Stimulated activated naive CD8-positive, alpha-beta T cell treated with anti-CD3 and anti-CD28 coated beads, Interleukin-15, Interleukin-2, amounts not matched to agents 100 ng/mL and 50 ng/mL, for 24 hours (primary cell): ENCODE measurements at regions not wholly inside any gene's neighbourhood (a gene's known extent, or its start where the extent isn't known, plus 50 kb on each side); places are given as distances from the start of the nearest gene placed in this dataset.
"Not testable (repeated sequence)": the region's sequence is repeated elsewhere in the genome, so short reads cannot be mapped to it uniquely, and the experiment has no call there.

ENCODE experiments used
- H3K27ac Mint-ChIP-seq: one replicate; pipeline ENCODE4 v1.8.0; 2021; ENCODE audit warnings: mild to moderate bottlenecking, mixed read lengths
- H3K27me3 Mint-ChIP-seq: one replicate; pipeline ENCODE4 v1.8.0; 2021; ENCODE audit warnings: mixed read lengths
- H3K36me3 Mint-ChIP-seq: one replicate; pipeline ENCODE4 v1.8.0; 2021; ENCODE audit warnings: low read depth, mixed read lengths
- H3K4me1 Mint-ChIP-seq: one replicate; pipeline ENCODE4 v1.8.0; 2021; ENCODE audit warnings: low read depth, mixed read lengths
- H3K4me3 Mint-ChIP-seq: one replicate; pipeline ENCODE4 v1.8.0; 2021; ENCODE audit warnings: mild to moderate bottlenecking, mixed read lengths
- H3K9me3 Mint-ChIP-seq: one replicate; pipeline ENCODE4 v1.8.0; 2021; ENCODE audit warnings: mixed read lengths

GRCh38 chr14:105943973-105944602 is 417.7 kb downstream of the TMEM121 start:
- H3K4me3 Mint-ChIP-seq, result no peak overlapping the region
- peaks cover 7% of the 10 kb centered on the region for H3K4me1 Mint-ChIP-seq
- no peaks in the 10 kb centered on the region for H3K27me3 Mint-ChIP-seq
- no peak overlapping the region for H3K27ac Mint-ChIP-seq
- H3K9me3 Mint-ChIP-seq, result peaks cover 2% of the 10 kb centered on the region
- H3K36me3 Mint-ChIP-seq, result no peaks in the 10 kb centered on the region

- no peaks in the 10 kb centered on the region for H3K9me3 Mint-ChIP-seq
- no peaks in the 10 kb centered on the region for H3K36me3 Mint-ChIP-seq
- H3K4me1 Mint-ChIP-seq, result peaks cover 7% of the 10 kb centered on the region
- no peak overlapping the region for H3K4me3 Mint-ChIP-seq
- H3K27ac Mint-ChIP-seq, result no peak overlapping the region
- H3K27me3 Mint-ChIP-seq, result no peaks in the 10 kb centered on the region
Measured at GRCh38 chr14:105944632-105945610, 418.5 kb downstream of the TMEM121 start.

GRCh38 chr14:105945896-105946295 is 419.5 kb downstream of the TMEM121 start:
- Mint-ChIP-seq H3K36me3 (no peaks in the 10 kb centered on the region), H3K27me3 (no peaks in the 10 kb centered on the region), H3K27ac (no peak overlapping the region), H3K4me3 (no peak overlapping the region), H3K9me3 (no peaks in the 10 kb centered on the region), H3K4me1 (peaks cover 7% of the 10 kb centered on the region)

- no peaks in the 10 kb centered on the region for H3K9me3 Mint-ChIP-seq
- no peaks in the 10 kb centered on the region for H3K36me3 Mint-ChIP-seq
- no peak overlapping the region for H3K27ac Mint-ChIP-seq
- no peaks in the 10 kb centered on the region for H3K27me3 Mint-ChIP-seq
- no peak overlapping the region for H3K4me3 Mint-ChIP-seq
- H3K4me1 Mint-ChIP-seq, result peaks cover 7% of the 10 kb centered on the region
Measured at GRCh38 chr14:105947599-105947998, 421.2 kb downstream of the TMEM121 start.

GRCh38 chr14:105948955-105949354 is 422.6 kb downstream of the TMEM121 start:
- not testable (repeated sequence) for H3K27ac Mint-ChIP-seq, H3K36me3 Mint-ChIP-seq, H3K9me3 Mint-ChIP-seq, H3K4me3 Mint-ChIP-seq, H3K27me3 Mint-ChIP-seq, H3K4me1 Mint-ChIP-seq

- not testable (repeated sequence) for H3K27me3 Mint-ChIP-seq, H3K36me3 Mint-ChIP-seq, H3K4me1 Mint-ChIP-seq, H3K9me3 Mint-ChIP-seq, H3K4me3 Mint-ChIP-seq, H3K27ac Mint-ChIP-seq
Measured at GRCh38 chr14:105950364-105950892, 424.0 kb downstream of the TMEM121 start.

GRCh38 chr14:105951399-105951798 is 425.0 kb downstream of the TMEM121 start:
- no peak overlapping the region for H3K4me3 Mint-ChIP-seq

GRCh38 chr14:105952222-105952621 is 425.8 kb downstream of the TMEM121 start:
- no peaks in the 10 kb centered on the region for H3K4me1 Mint-ChIP-seq
- H3K27me3 Mint-ChIP-seq, result no peaks in the 10 kb centered on the region
- no peak overlapping the region for H3K27ac Mint-ChIP-seq
- H3K9me3 Mint-ChIP-seq, result no peaks in the 10 kb centered on the region
- no peaks in the 10 kb centered on the region for H3K36me3 Mint-ChIP-seq
- no peak overlapping the region for H3K4me3 Mint-ChIP-seq

More at GRCh38 chr14:105951399-105951798, 425.0 kb downstream of the TMEM121 start:
- Mint-ChIP-seq H3K36me3 (no peaks in the 10 kb centered on the region), H3K4me1 (no peaks in the 10 kb centered on the region), H3K27me3 (no peaks in the 10 kb centered on the region), H3K9me3 (no peaks in the 10 kb centered on the region), H3K27ac (no peak overlapping the region)

GRCh38 chr14:105952826-105953225 is 426.4 kb downstream of the TMEM121 start:
- Mint-ChIP-seq H3K27me3 (no peaks in the 10 kb centered on the region), H3K36me3 (no peaks in the 10 kb centered on the region), H3K27ac (no peak overlapping the region), H3K4me1 (no peaks in the 10 kb centered on the region), H3K9me3 (no peaks in the 10 kb centered on the region), H3K4me3 (no peak overlapping the region)

GRCh38 chr14:105961625-105962024 is 435.2 kb downstream of the TMEM121 start:
- H3K4me3 Mint-ChIP-seq, H3K9me3 Mint-ChIP-seq, H3K27ac Mint-ChIP-seq, H3K4me1 Mint-ChIP-seq, H3K36me3 Mint-ChIP-seq, H3K27me3 Mint-ChIP-seq: not testable (repeated sequence)

GRCh38 chr14:105962532-105962931 is 436.1 kb downstream of the TMEM121 start:
- H3K36me3 Mint-ChIP-seq, result no peaks in the 10 kb centered on the region
- H3K4me1 Mint-ChIP-seq, result peaks cover 4% of the 10 kb centered on the region
- no peak overlapping the region for H3K27ac Mint-ChIP-seq
- H3K9me3 Mint-ChIP-seq, result peaks cover 7% of the 10 kb centered on the region
- H3K4me3 Mint-ChIP-seq, result no peak overlapping the region
- peaks cover 5% of the 10 kb centered on the region for H3K27me3 Mint-ChIP-seq

- peaks cover 18% of the 10 kb centered on the region for H3K4me1 Mint-ChIP-seq
- H3K27me3 Mint-ChIP-seq, result peaks cover 5% of the 10 kb centered on the region
- no peaks in the 10 kb centered on the region for H3K36me3 Mint-ChIP-seq
- H3K27ac Mint-ChIP-seq, result no peak overlapping the region
- no peak overlapping the region for H3K4me3 Mint-ChIP-seq
- H3K9me3 Mint-ChIP-seq, result no peaks in the 10 kb centered on the region
Measured at GRCh38 chr14:105968291-105968690, 441.9 kb downstream of the TMEM121 start.

GRCh38 chr14:105969026-105969425 is 442.6 kb downstream of the TMEM121 start:
- not testable (repeated sequence) for H3K4me3 Mint-ChIP-seq, H3K36me3 Mint-ChIP-seq, H3K27ac Mint-ChIP-seq, H3K9me3 Mint-ChIP-seq, H3K27me3 Mint-ChIP-seq
- H3K4me1 Mint-ChIP-seq, result peaks cover 18% of the 10 kb centered on the region

- H3K27ac Mint-ChIP-seq, H3K4me3 Mint-ChIP-seq, H3K27me3 Mint-ChIP-seq, H3K36me3 Mint-ChIP-seq, H3K9me3 Mint-ChIP-seq: not testable (repeated sequence)
- peaks cover 21% of the 10 kb centered on the region for H3K4me1 Mint-ChIP-seq
Measured at GRCh38 chr14:105970821-105971220, 444.4 kb downstream of the TMEM121 start.
